Liver (tissue), 7 donors: ENCODE measurements at regions not wholly inside any gene's neighbourhood (a gene's known extent, or its start where the extent isn't known, plus 50 kb on each side); places are given as distances from the start of the nearest gene placed in this dataset.
"Not testable (repeated sequence)": the region's sequence is repeated elsewhere in the genome, so short reads cannot be mapped to it uniquely, and the experiment has no call there.

Experiments used
- DNase-seq: peaks from one replicate; pipeline ENCODE4 v3.0.0-alpha.2; 2017; ENCODE audit warnings: low spot score
- H3K27ac ChIP-seq, 2 donors: one replicate each; pipeline ENCODE4 v1.7.0; 2013; ENCODE audit warnings: inconsistent platforms in 2 of 2, low read length in 2 of 2, control low read depth in 1 of 2, low read depth in 1 of 2, mild to moderate bottlenecking in 1 of 2
- H3K27me3 ChIP-seq, 4 donors: one replicate each; pipeline versions ENCODE4 v1.6.1 to v1.7.0; 2013; ENCODE audit warnings: low read length in 3 of 4, inconsistent platforms in 1 of 4, mild to moderate bottlenecking in 1 of 4, moderate library complexity in 1 of 4; ENCODE audit not compliant: control insufficient read depth in 4 of 4, insufficient read depth in 4 of 4
- H3K36me3 ChIP-seq, 4 donors: one replicate each; pipeline versions ENCODE4 v1.6.1 to v1.7.0; 2013; ENCODE audit warnings: low read length in 3 of 4, mild to moderate bottlenecking in 3 of 4, low read depth in 1 of 4, moderate library complexity in 1 of 4; ENCODE audit not compliant: control insufficient read depth in 4 of 4, insufficient read depth in 3 of 4
- H3K4me1 ChIP-seq, 4 donors: one replicate each; pipeline versions ENCODE4 v1.6.1 to v1.7.0; 2013; ENCODE audit warnings: low read length in 3 of 4, mild to moderate bottlenecking in 3 of 4, moderate library complexity in 1 of 4; ENCODE audit not compliant: control insufficient read depth in 4 of 4, insufficient read depth in 4 of 4
- H3K4me3 ChIP-seq, 3 donors: one replicate each; pipeline versions ENCODE4 v1.6.1 to v1.7.0; 2013; ENCODE audit warnings: low read length in 3 of 3, control low read depth in 1 of 3, low read depth in 1 of 3, mild to moderate bottlenecking in 1 of 3
- H3K9ac ChIP-seq, 2 donors: one replicate each; pipeline ENCODE4 v1.7.0; 2013; ENCODE audit warnings: low read length in 2 of 2, mild to moderate bottlenecking in 2 of 2, moderate library complexity in 2 of 2, control low read depth in 1 of 2, low read depth in 1 of 2
- H3K9me3 ChIP-seq, 4 donors: one replicate each; pipeline versions ENCODE4 v1.6.1 to v1.7.0; 2013; ENCODE audit warnings: low read length in 3 of 4; ENCODE audit not compliant: control insufficient read depth in 4 of 4
- EGR1 ChIP-seq, 2 donors: IDR thresholded peaks; 2 replicates each; pipeline ENCODE4 v1.6.1; 2016 to 2018; ENCODE audit warnings: antibody characterized with exemption in 2 of 2, low read depth in 2 of 2
- FOXA1 ChIP-seq: IDR thresholded peaks from 2 replicates; pipeline ENCODE4 v1.6.1; 2016; ENCODE audit warnings: antibody characterized with exemption
- FOXA2 ChIP-seq: IDR thresholded peaks from 2 replicates; pipeline ENCODE4 v1.6.1; 2016; ENCODE audit warnings: antibody characterized with exemption
- HNF4A ChIP-seq, 2 donors: conservative IDR thresholded peaks; 2 replicates each; pipeline ENCODE4 v1.6.1; 2016; ENCODE audit warnings: antibody characterized with exemption in 2 of 2, mild to moderate bottlenecking in 2 of 2
- HNF4G ChIP-seq: IDR thresholded peaks from 2 replicates; pipeline ENCODE4 v1.6.1; 2016; ENCODE audit warnings: antibody characterized with exemption
- NR2F2 ChIP-seq: IDR thresholded peaks from 2 replicates; pipeline ENCODE4 v1.6.1; 2016; ENCODE audit warnings: antibody characterized with exemption
- RAD21 ChIP-seq, 2 donors: IDR thresholded peaks; 2 replicates each; pipeline ENCODE4 v1.6.1; 2016; ENCODE audit warnings: antibody characterized with exemption in 2 of 2, mild to moderate bottlenecking in 2 of 2
- TAF1 ChIP-seq: conservative IDR thresholded peaks from 2 replicates; pipeline ENCODE4 v1.6.1; 2016; ENCODE audit warnings: antibody characterized with exemption, mild to moderate bottlenecking
- YY1 ChIP-seq: IDR thresholded peaks from 2 replicates; pipeline ENCODE4 v1.6.1; 2016; ENCODE audit warnings: antibody characterized with exemption, mild to moderate bottlenecking
- WGBS: extraction: QIAGEN DNeasy Blood & Tissue Kit; methylation state at CpG from one replicate; pipeline ENCODE4 v1.1.7; 2013; 5-methylcytosine and 5-hydroxymethylcytosine counted together
- TF ChIP-seq, protein P1 (sequence below): IDR thresholded peaks from 2 replicates; pipeline ENCODE4 v1.6.1; 2016; ENCODE audit warnings: antibody characterized with exemption, mild to moderate bottlenecking
- TF ChIP-seq, protein P2 (sequence below): IDR thresholded peaks from 2 replicates; pipeline ENCODE4 v1.6.1; 2016; ENCODE audit warnings: antibody characterized with exemption
- TF ChIP-seq, protein P3 (sequence below): IDR thresholded peaks from 2 replicates; pipeline ENCODE4 v1.6.1; 2016; ENCODE audit warnings: antibody characterized with exemption
- donor health status: healthy.
- donor health status: healthy.
- donor health status: healthy.
- donor health status: healthy.

DNA sequence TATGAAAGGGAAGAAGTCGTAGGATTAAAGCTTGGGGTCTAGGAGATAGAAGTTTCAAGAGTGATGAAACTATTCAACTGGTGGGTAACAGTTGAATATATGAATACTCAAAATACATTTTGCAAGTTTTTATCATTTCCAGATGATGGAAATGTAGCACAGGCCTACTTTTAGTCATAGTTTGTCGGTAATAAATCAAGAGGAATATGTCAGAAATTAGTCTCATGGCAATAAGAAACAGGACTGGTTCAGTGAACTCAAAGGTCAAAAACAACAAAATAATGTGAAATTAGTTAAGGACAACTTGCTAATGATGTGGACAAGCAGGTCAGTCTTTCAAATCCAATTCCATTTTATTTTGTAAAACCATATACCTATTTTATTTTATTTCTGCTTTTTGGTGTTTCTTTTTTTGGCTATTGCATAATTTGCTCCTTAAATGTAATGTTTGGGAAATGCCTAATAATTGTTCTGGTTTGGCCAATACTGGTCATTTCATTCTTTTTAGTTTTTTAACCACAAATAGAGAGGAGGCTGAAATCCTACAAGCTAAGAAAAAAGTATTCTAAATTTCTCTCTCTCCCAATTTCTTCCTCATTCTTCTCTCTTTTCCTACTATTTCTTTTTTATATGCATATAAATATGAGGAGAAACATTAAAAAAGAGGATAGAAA is 195.2 kb upstream of the ARHGEF26 start:
- no peak overlapping the region for H3K27ac ChIP-seq
- no peaks in the 10 kb centered on the region for H3K9me3 ChIP-seq
- DNase-seq, result no peak
- H3K4me1 ChIP-seq, result no peaks in the 10 kb centered on the region
- TF ChIP-seq, protein P1, sequence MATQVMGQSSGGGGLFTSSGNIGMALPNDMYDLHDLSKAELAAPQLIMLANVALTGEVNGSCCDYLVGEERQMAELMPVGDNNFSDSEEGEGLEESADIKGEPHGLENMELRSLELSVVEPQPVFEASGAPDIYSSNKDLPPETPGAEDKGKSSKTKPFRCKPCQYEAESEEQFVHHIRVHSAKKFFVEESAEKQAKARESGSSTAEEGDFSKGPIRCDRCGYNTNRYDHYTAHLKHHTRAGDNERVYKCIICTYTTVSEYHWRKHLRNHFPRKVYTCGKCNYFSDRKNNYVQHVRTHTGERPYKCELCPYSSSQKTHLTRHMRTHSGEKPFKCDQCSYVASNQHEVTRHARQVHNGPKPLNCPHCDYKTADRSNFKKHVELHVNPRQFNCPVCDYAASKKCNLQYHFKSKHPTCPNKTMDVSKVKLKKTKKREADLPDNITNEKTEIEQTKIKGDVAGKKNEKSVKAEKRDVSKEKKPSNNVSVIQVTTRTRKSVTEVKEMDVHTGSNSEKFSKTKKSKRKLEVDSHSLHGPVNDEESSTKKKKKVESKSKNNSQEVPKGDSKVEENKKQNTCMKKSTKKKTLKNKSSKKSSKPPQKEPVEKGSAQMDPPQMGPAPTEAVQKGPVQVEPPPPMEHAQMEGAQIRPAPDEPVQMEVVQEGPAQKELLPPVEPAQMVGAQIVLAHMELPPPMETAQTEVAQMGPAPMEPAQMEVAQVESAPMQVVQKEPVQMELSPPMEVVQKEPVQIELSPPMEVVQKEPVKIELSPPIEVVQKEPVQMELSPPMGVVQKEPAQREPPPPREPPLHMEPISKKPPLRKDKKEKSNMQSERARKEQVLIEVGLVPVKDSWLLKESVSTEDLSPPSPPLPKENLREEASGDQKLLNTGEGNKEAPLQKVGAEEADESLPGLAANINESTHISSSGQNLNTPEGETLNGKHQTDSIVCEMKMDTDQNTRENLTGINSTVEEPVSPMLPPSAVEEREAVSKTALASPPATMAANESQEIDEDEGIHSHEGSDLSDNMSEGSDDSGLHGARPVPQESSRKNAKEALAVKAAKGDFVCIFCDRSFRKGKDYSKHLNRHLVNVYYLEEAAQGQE, result no peak
- TF ChIP-seq, protein P2, sequence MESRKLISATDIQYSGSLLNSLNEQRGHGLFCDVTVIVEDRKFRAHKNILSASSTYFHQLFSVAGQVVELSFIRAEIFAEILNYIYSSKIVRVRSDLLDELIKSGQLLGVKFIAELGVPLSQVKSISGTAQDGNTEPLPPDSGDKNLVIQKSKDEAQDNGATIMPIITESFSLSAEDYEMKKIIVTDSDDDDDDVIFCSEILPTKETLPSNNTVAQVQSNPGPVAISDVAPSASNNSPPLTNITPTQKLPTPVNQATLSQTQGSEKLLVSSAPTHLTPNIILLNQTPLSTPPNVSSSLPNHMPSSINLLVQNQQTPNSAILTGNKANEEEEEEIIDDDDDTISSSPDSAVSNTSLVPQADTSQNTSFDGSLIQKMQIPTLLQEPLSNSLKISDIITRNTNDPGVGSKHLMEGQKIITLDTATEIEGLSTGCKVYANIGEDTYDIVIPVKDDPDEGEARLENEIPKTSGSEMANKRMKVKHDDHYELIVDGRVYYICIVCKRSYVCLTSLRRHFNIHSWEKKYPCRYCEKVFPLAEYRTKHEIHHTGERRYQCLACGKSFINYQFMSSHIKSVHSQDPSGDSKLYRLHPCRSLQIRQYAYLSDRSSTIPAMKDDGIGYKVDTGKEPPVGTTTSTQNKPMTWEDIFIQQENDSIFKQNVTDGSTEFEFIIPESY, result no peak
- TF ChIP-seq EGR1 (IDR thresholded peaks at IDR 0.05; ENCODE audit: low read depth in 2 of 2) (no peak), TAF1 (no peak), HNF4A (conservative IDR thresholded peaks at IDR 0.05) (no peak), FOXA1 (no peak), NR2F2 (no peak), YY1 (no peak)
- 88% methylated on average over 2 of the region's 2 CpGs for WGBS
- no peak overlapping the region for H3K4me3 ChIP-seq
- peaks cover 0 to 9% (median 0%) of the 10 kb centered on the region in 4 donors for H3K27me3 ChIP-seq
- no peak overlapping the region for H3K9ac ChIP-seq
- H3K36me3 ChIP-seq, result no peaks in the 10 kb centered on the region

DNA sequence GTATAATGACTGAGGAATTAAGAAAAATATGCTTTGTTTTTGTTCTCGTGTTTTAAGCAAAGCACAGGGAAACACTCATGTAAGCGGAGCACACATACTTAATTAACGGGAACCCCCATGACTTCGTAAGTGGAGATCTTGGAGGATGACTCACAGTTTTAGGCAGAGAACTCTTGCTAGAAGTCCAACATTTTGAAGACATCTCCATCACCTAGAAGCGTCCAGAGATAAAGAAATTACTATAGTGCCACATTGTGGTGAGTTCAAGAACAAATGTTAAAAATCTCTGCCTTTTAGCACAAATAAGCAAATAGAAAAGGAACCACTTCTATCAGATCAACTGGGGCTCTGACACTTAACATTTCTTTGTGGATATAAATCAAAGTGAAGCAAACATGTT is 194.1 kb upstream of the ARHGEF26 start:
- Histone ChIP-seq H3K27me3 (peaks cover 0 to 9% (median 0%) of the 10 kb centered on the region in 4 donors), H3K9me3 (no peaks in the 10 kb centered on the region), H3K27ac (no peak overlapping the region), H3K36me3 (no peaks in the 10 kb centered on the region), H3K9ac (no peak overlapping the region), H3K4me1 (no peaks in the 10 kb centered on the region), H3K4me3 (no peak overlapping the region)
- TF ChIP-seq RAD21 (IDR thresholded peaks at IDR 0.05) (peak in 1 of 2 donors; percentile 35), FOXA1 (no peak)
- 72% methylated on average over 5 of the region's 5 CpGs for whole genome bisulfite sequencing
- DNase-seq, result no peak

DNA sequence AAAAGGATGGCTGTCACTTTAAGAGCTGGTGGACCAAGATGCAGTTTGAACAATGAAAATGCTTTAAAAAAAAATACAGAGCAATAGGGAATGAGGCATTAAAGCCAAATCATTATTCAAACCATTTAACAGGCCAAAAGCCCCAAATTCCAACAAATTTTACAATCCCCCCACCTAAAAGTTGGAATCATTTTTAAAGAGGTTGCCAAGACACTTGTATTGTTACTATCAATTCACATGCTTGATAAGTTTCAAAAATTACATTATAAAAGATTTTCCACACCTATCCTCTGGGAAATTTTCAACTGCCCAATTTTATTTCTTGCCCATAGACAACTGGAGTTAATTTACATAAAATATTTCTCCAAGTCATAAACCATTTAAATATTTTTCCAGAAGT is 192.3 kb upstream of the ARHGEF26 start:
- TF ChIP-seq, protein P3, sequence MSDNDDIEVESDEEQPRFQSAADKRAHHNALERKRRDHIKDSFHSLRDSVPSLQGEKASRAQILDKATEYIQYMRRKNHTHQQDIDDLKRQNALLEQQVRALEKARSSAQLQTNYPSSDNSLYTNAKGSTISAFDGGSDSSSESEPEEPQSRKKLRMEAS, result no peak
- TF ChIP-seq HNF4G (no peak), FOXA2 (no peak), NR2F2 (no peak), EGR1 (IDR thresholded peaks at IDR 0.05; ENCODE audit: low read depth in 2 of 2) (no peak)
- TF ChIP-seq, protein P1, result no peak
- DNase-seq, result no peak
- Histone ChIP-seq H3K36me3 (no peaks in the 10 kb centered on the region), H3K4me3 (no peak overlapping the region), H3K27me3 (peaks cover 0 to 5% (median 0%) of the 10 kb centered on the region in 4 donors), H3K4me1 (no peaks in the 10 kb centered on the region), H3K27ac (no peak overlapping the region), H3K9ac (no peak overlapping the region), H3K9me3 (no peaks in the 10 kb centered on the region)

DNA sequence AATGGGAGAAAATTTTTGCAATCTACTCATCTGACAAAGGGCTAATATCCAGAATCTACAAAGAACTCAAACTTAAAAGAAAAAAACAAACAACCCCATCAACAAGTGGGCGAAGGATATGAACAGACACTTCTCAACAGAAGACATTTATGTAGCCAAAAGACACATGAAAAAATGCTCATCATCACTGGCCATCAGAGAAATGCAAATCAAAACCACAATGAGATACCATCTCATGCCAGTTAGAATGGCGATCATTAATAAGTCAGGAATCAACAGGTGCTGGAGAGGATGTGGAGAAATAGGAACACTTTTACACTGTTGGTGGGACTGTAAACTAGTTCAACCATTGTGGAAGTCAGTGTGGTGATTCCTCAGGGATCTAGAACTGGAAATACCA is 187.7 kb upstream of the ARHGEF26 start:
- H3K9ac ChIP-seq, H3K9me3 ChIP-seq, H3K36me3 ChIP-seq, H3K27me3 ChIP-seq, DNase-seq, H3K4me3 ChIP-seq, H3K4me1 ChIP-seq, H3K27ac ChIP-seq: not testable (repeated sequence)
- WGBS, result 93% methylated on average over 2 of the region's 2 CpGs
